ENCODE measurements at regions not wholly inside any gene's neighbourhood (a gene's known extent, or its start where the extent isn't known, plus 50 kb on each side); places are given as distances from the start of the nearest gene placed in this dataset.
"Not testable (repeated sequence)": the region's sequence is repeated elsewhere in the genome, so short reads cannot be mapped to it uniquely, and the experiment has no call there.

GRCh38 chr3:153379516-153379915, 217.5 kb downstream of the RAP2B start:
- DNase-seq = no peak

- DNase-seq = no peak
These were observed 223.3 kb downstream of the RAP2B start for GRCh38 chr3:153385343-153385742.

- no peak for DNase-seq
These were observed 230.3 kb downstream of the RAP2B start for GRCh38 chr3:153392363-153392762.

- no peak for DNase-seq
These were observed 232.0 kb downstream of the RAP2B start for GRCh38 chr3:153394017-153394416.

GRCh38 chr3:153396581-153396980, 234.6 kb downstream of the RAP2B start:
- DNase-seq = no peak

GRCh38 chr3:153397794-153398193, 235.8 kb downstream of the RAP2B start:
- no peak for DNase-seq

GRCh38 chr3:153399636-153400035, 237.6 kb downstream of the RAP2B start:
- no peak for DNase-seq

- no peak for DNase-seq
These were observed 238.6 kb downstream of the RAP2B start for GRCh38 chr3:153400641-153401040.

- no peak for DNase-seq
These were observed 242.1 kb downstream of the RAP2B start for GRCh38 chr3:153404157-153404556.

GRCh38 chr3:153405320-153405719, 243.3 kb downstream of the RAP2B start:
- DNase-seq = not testable (repeated sequence)

GRCh38 chr3:153410517-153410916, 248.5 kb downstream of the RAP2B start:
- DNase-seq = no peak

GRCh38 chr3:153414982-153415381, 253.0 kb downstream of the RAP2B start:
- no peak for DNase-seq

- DNase-seq = no peak
These were observed 260.3 kb downstream of the RAP2B start for GRCh38 chr3:153422314-153422713.

- not testable (repeated sequence) for DNase-seq
These were observed 261.8 kb downstream of the RAP2B start for GRCh38 chr3:153423820-153424219.

GRCh38 chr3:153426344-153426743, 264.3 kb downstream of the RAP2B start:
- no peak for DNase-seq

- DNase-seq = no peak
These were observed 264.8 kb downstream of the RAP2B start for GRCh38 chr3:153426803-153427202.

- DNase-seq = no peak
These were observed 267.8 kb downstream of the RAP2B start for GRCh38 chr3:153429821-153430220.

- no peak for DNase-seq
These were observed 269.1 kb downstream of the RAP2B start for GRCh38 chr3:153431076-153431475.

GRCh38 chr3:153437666-153438065, 275.6 kb downstream of the RAP2B start:
- no peak for DNase-seq

GRCh38 chr3:153438271-153438670, 276.2 kb downstream of the RAP2B start:
- DNase-seq = no peak

GRCh38 chr3:153439780-153440179, 277.8 kb downstream of the RAP2B start:
- DNase-seq = no peak

- DNase-seq = no peak
These were observed 278.3 kb downstream of the RAP2B start for GRCh38 chr3:153440311-153440710.

- no peak for DNase-seq
These were observed 280.4 kb downstream of the RAP2B start for GRCh38 chr3:153442386-153442785.

- no peak for DNase-seq
These were observed 280.9 kb downstream of the RAP2B start for GRCh38 chr3:153442799-153443487.

GRCh38 chr3:153443961-153444360, 281.9 kb downstream of the RAP2B start:
- DNase-seq = no peak
